IMR-90 (cell line): ENCODE measurements at regions not wholly inside any gene's neighbourhood (a gene's known extent, or its start where the extent isn't known, plus 50 kb on each side); places are given as distances from the start of the nearest gene placed in this dataset.

ENCODE experiments used
- BHLHE40 ChIP-seq: fragments of 150-350 bp; IDR thresholded peaks from 2 replicates; pipeline ENCODE4 v1.6.1; 2016; ENCODE audit warnings: mild to moderate bottlenecking, low read depth, low read length
- CEBPB ChIP-seq: IDR thresholded peaks from 2 replicates; pipeline ENCODE4 v1.6.1; 2012; ENCODE audit warnings: low read depth, low read length, improper control_type of control experiment
- CHD1 ChIP-seq: IDR thresholded peaks from 2 replicates; pipeline ENCODE4 v1.6.1; 2012; ENCODE audit warnings: low read depth, low read length, improper control_type of control experiment
- CTCF ChIP-seq: conservative IDR thresholded peaks from 2 replicates; pipeline ENCODE4 v1.5.1; 2012; ENCODE audit warnings: mild to moderate bottlenecking, low read depth, low read length, improper control_type of control experiment
- ELK1 ChIP-seq: fragments of 150-350 bp; IDR thresholded peaks from 2 replicates; pipeline ENCODE4 v1.6.1; 2016; ENCODE audit warnings: low read depth, mild to moderate bottlenecking, low read length, moderate library complexity, borderline replicate concordance
- FOS ChIP-seq: fragments of 150-350 bp; IDR thresholded peaks from 2 replicates; pipeline ENCODE4 v1.6.1; 2016; ENCODE audit warnings: low read depth, low read length
- MAFK ChIP-seq: IDR thresholded peaks from 2 replicates; pipeline ENCODE4 v1.6.1; 2012; ENCODE audit warnings: low read depth, low read length, improper control_type of control experiment
- MAZ ChIP-seq: IDR thresholded peaks from 2 replicates; pipeline ENCODE4 v1.6.1; 2012; ENCODE audit warnings: low read depth, mild to moderate bottlenecking, low read length, improper control_type of control experiment, moderate library complexity, borderline replicate concordance
- NFE2L2 ChIP-seq: fragments of 150-350 bp; IDR thresholded peaks from 2 replicates; pipeline ENCODE4 v1.6.1; 2016; ENCODE audit warnings: low read depth, mild to moderate bottlenecking, low read length
- POLR2A ChIP-seq: IDR thresholded peaks from 2 replicates; pipeline ENCODE4 v1.6.1; 2012; ENCODE audit warnings: mild to moderate bottlenecking, low read depth, low read length
- RCOR1 ChIP-seq: IDR thresholded peaks from 2 replicates; pipeline ENCODE4 v1.6.1; 2012; ENCODE audit warnings: mild to moderate bottlenecking, low read length, improper control_type of control experiment; ENCODE audit not compliant: insufficient replicate concordance
- RFX5 ChIP-seq: IDR thresholded peaks from 2 replicates; pipeline ENCODE4 v1.8.0; 2012; ENCODE audit warnings: low read depth, mild to moderate bottlenecking, low read length, moderate library complexity
- SMC3 ChIP-seq: fragments of 150-350 bp; IDR thresholded peaks from 2 replicates; pipeline ENCODE4 v1.6.1; 2016; ENCODE audit warnings: low read depth, mild to moderate bottlenecking, antibody characterized with exemption, low read length, moderate library complexity
- USF2 ChIP-seq: fragments of 150-350 bp; IDR thresholded peaks from 2 replicates; pipeline ENCODE4 v1.6.1; 2017; ENCODE audit warnings: mild to moderate bottlenecking, antibody characterized with exemption, low read length, low read depth

GRCh38 chr15:91408476-91409076, 308.5 kb downstream of the SV2B start:
- TF ChIP-seq CTCF (no peak), CHD1 (no peak), FOS (no peak), ELK1 (no peak), POLR2A (no peak), SMC3 (no peak), RFX5 (no peak), MAFK (no peak), NFE2L2 (no peak), RCOR1 (no peak), CEBPB (no peak), USF2 (no peak), MAZ (no peak), BHLHE40 (no peak)
